ENCODE measurements at regions not wholly inside any gene's neighbourhood (a gene's known extent, or its start where the extent isn't known, plus 50 kb on each side); places are given as distances from the start of the nearest gene placed in this dataset.
A peak's percentile ranks its signal among the peaks of the same experiment; 100 is the strongest.
"Not testable (repeated sequence)": the region's sequence is repeated elsewhere in the genome, so short reads cannot be mapped to it uniquely, and the experiment has no call there.

GRCh38 chr20:7161690-7162089 lies 394.2 kb downstream of the BMP2 start:
- no peak for DNase-seq (ENCODE audit: low read depth in 2 of 2)

- DNase-seq (ENCODE audit: low read depth in 2 of 2) = peak; percentile 10 to 25
Measured at GRCh38 chr20:7171911-7172310, 404.4 kb downstream of the BMP2 start.

GRCh38 chr20:7174554-7174953 lies 407.1 kb downstream of the BMP2 start:
- no peak for DNase-seq (ENCODE audit: low read depth in 2 of 2)

- not testable (repeated sequence) for DNase-seq (ENCODE audit: low read depth in 2 of 2)
Measured at GRCh38 chr20:7175827-7176226, 408.3 kb downstream of the BMP2 start.

GRCh38 chr20:7178004-7178403 lies 410.5 kb downstream of the BMP2 start:
- DNase-seq (ENCODE audit: low read depth in 2 of 2) = no peak

- peak; percentile 13 to 25 for DNase-seq (ENCODE audit: low read depth in 2 of 2)
Measured at GRCh38 chr20:7180256-7181045, 413.0 kb downstream of the BMP2 start.

- no peak for DNase-seq (ENCODE audit: low read depth in 2 of 2)
Measured at GRCh38 chr20:7189231-7189630, 421.7 kb downstream of the BMP2 start.

GRCh38 chr20:7193681-7194080 lies 426.2 kb downstream of the BMP2 start:
- no peak for DNase-seq (ENCODE audit: low read depth in 2 of 2)

GRCh38 chr20:7195704-7196103 lies 428.2 kb downstream of the BMP2 start:
- DNase-seq (ENCODE audit: low read depth in 2 of 2) = peak; percentile 27 to 31

GRCh38 chr20:7196481-7196880 lies 429.0 kb downstream of the BMP2 start:
- DNase-seq (ENCODE audit: low read depth in 2 of 2) = peak in 1 of 2 experiments; percentile 10

- DNase-seq (ENCODE audit: low read depth in 2 of 2) = no peak
Measured at GRCh38 chr20:7199861-7200260, 432.4 kb downstream of the BMP2 start.

- no peak for DNase-seq (ENCODE audit: low read depth in 2 of 2)
Measured at GRCh38 chr20:7207186-7207798, 439.8 kb downstream of the BMP2 start.

- DNase-seq (ENCODE audit: low read depth in 2 of 2) = no peak
Measured at GRCh38 chr20:7210910-7211309, 443.4 kb downstream of the BMP2 start.

GRCh38 chr20:7214081-7214740 lies 446.7 kb downstream of the BMP2 start:
- DNase-seq (ENCODE audit: low read depth in 2 of 2) = no peak

- no peak for DNase-seq (ENCODE audit: low read depth in 2 of 2)
Measured at GRCh38 chr20:7217606-7218005, 450.1 kb downstream of the BMP2 start.

GRCh38 chr20:7220755-7221154 lies 453.3 kb downstream of the BMP2 start:
- DNase-seq (ENCODE audit: low read depth in 2 of 2) = no peak

- DNase-seq (ENCODE audit: low read depth in 2 of 2) = no peak
Measured at GRCh38 chr20:7226156-7226555, 458.7 kb downstream of the BMP2 start.

GRCh38 chr20:7231303-7231702 lies 463.8 kb downstream of the BMP2 start:
- no peak for DNase-seq (ENCODE audit: low read depth in 2 of 2)

GRCh38 chr20:7232796-7233195 lies 465.3 kb downstream of the BMP2 start:
- no peak for DNase-seq (ENCODE audit: low read depth in 2 of 2)

- no peak for DNase-seq (ENCODE audit: low read depth in 2 of 2)
Measured at GRCh38 chr20:7237251-7237650, 469.8 kb downstream of the BMP2 start.

- DNase-seq (ENCODE audit: low read depth in 2 of 2) = no peak
Measured at GRCh38 chr20:7240490-7240889, 473.0 kb downstream of the BMP2 start.

GRCh38 chr20:7248281-7249201 lies 481.1 kb downstream of the BMP2 start:
- DNase-seq (ENCODE audit: low read depth in 2 of 2) = no peak
